Thoracic aorta (tissue), 2 donors: ENCODE measurements at regions not wholly inside any gene's neighbourhood (a gene's known extent, or its start where the extent isn't known, plus 50 kb on each side); places are given as distances from the start of the nearest gene placed in this dataset.

Experiments
- ATAC-seq: fragments of 150-250 bp; one replicate; pipeline ENCODE4 v1.8.0; 2017; ENCODE audit warnings: low read depth; ENCODE audit not compliant: insufficient number of reproducible peaks, low FRiP score
- DNase-seq: peaks from one replicate; pipeline ENCODE4 v3.0.0-alpha.2; 2020; ENCODE audit warnings: low spot score
- H3K27ac ChIP-seq, 2 donors: fragments of 200-600 bp; sonication (generic); 1 replicate in 1 of 2; 2 replicates in 1 of 2; pipeline ENCODE4 v1.5.1; 2016; ENCODE audit warnings: mild to moderate bottlenecking in 2 of 2, moderate library complexity in 2 of 2
- H3K27me3 ChIP-seq: fragments of 200-600 bp; sonication (generic); replicated peaks from 2 replicates; pipeline ENCODE4 v1.6.0; 2016; ENCODE audit warnings: mild to moderate bottlenecking; ENCODE audit not compliant: insufficient read depth
- H3K36me3 ChIP-seq: fragments of 200-600 bp; sonication (generic); one replicate; pipeline ENCODE4 v1.5.1; 2016
- H3K4me1 ChIP-seq, 2 donors: fragments of 200-600 bp; sonication (generic); 1 replicate in 1 of 2; 2 replicates in 1 of 2; pipeline versions ENCODE4 v1.5.1 to v1.6.0; 2016; ENCODE audit warnings: low read depth in 2 of 2, mild to moderate bottlenecking in 1 of 2; ENCODE audit not compliant: control insufficient read depth in 1 of 2
- H3K4me3 ChIP-seq: fragments of 200-600 bp; sonication (generic); 2 replicates; pipeline ENCODE4 v1.5.1; 2016; ENCODE audit warnings: mild to moderate bottlenecking
- H3K9me3 ChIP-seq: fragments of 200-600 bp; sonication (generic); 2 replicates; pipeline ENCODE4 v1.5.1; 2016
- TF ChIP-seq, protein P1 (sequence below): fragments of 200-600 bp; sonication (generic); IDR thresholded peaks from one replicate; pipeline ENCODE4 v1.5.1; 2019; ENCODE audit warnings: antibody characterized with exemption

DNA sequence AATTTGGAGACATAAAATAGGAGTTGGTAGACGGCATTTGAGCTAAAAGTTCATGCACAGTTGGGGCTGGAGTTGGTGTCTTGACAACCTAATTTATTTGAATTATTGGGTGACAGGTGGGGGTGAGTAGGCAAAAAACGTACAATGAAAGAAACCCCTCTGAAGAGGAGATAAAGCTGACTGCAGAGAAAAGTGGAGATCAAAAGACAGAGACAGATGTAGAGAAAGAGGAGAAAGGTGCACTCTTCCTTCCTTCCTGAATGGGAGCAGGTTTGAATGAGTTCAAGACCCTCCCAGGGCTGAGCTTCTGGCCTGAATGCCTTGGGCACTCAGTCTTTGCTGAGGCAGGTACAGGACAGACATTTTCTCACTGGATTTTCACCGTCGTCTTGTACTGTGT lies 284.3 kb downstream of the DHX35 start:
- DNase-seq (no peak), ATAC-seq (no peak)
- H3K36me3 ChIP-seq, result no peaks in the 10 kb centered on the region
- no peak overlapping the region for H3K4me3 ChIP-seq
- H3K4me1 ChIP-seq, result no peaks in the 10 kb centered on the region
- H3K27me3 ChIP-seq, result no peaks in the 10 kb centered on the region
- no peak overlapping the region for H3K27ac ChIP-seq
- TF ChIP-seq, protein P1, sequence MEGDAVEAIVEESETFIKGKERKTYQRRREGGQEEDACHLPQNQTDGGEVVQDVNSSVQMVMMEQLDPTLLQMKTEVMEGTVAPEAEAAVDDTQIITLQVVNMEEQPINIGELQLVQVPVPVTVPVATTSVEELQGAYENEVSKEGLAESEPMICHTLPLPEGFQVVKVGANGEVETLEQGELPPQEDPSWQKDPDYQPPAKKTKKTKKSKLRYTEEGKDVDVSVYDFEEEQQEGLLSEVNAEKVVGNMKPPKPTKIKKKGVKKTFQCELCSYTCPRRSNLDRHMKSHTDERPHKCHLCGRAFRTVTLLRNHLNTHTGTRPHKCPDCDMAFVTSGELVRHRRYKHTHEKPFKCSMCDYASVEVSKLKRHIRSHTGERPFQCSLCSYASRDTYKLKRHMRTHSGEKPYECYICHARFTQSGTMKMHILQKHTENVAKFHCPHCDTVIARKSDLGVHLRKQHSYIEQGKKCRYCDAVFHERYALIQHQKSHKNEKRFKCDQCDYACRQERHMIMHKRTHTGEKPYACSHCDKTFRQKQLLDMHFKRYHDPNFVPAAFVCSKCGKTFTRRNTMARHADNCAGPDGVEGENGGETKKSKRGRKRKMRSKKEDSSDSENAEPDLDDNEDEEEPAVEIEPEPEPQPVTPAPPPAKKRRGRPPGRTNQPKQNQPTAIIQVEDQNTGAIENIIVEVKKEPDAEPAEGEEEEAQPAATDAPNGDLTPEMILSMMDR, result no peak
- H3K9me3 ChIP-seq, result no peaks in the 10 kb centered on the region

GRCh38 chr20:39245685-39246311 lies 283.7 kb downstream of the DHX35 start:
- Histone ChIP-seq H3K27me3 (no peaks in the 10 kb centered on the region), H3K4me3 (no peak overlapping the region), H3K27ac (no peak overlapping the region), H3K36me3 (no peaks in the 10 kb centered on the region), H3K9me3 (no peaks in the 10 kb centered on the region), H3K4me1 (no peaks in the 10 kb centered on the region)
- ATAC-seq (no peak), DNase-seq (no peak)
- TF ChIP-seq, protein P1, result no peak

- Histone ChIP-seq H3K9me3 (no peaks in the 10 kb centered on the region), H3K27ac (no peak overlapping the region), H3K27me3 (no peaks in the 10 kb centered on the region), H3K4me3 (no peak overlapping the region), H3K4me1 (no peaks in the 10 kb centered on the region), H3K36me3 (no peaks in the 10 kb centered on the region)
- ATAC-seq, result no peak
- TF ChIP-seq, protein P1, result no peak
- DNase-seq, result no peak
Observed at GRCh38 chr20:39243962-39244361, 281.8 kb downstream of the DHX35 start.

DNA sequence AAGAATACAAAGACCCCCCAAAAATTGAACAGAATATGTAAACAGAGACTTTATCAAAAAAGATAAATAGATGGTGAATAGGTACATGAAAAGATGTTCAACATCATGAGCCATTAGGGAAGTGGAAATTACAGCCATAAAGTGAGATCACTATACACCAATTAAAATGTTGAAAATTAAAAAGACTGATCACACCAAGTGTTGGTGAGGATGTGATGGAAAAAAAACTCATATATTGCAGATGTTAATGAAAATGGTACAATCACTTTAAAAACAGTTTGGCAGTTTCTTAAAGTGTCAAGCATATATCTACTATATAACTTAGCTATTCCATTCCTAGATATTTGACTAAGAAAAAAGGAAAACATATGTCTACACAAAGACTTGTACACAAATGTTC lies 280.5 kb downstream of the DHX35 start:
- no peaks in the 10 kb centered on the region for H3K27me3 ChIP-seq

GRCh38 chr20:39234520-39235095 lies 272.5 kb downstream of the DHX35 start:
- H3K9me3 ChIP-seq, result no peaks in the 10 kb centered on the region
- ATAC-seq (no peak), DNase-seq (no peak)
- no peaks in the 10 kb centered on the region for H3K4me1 ChIP-seq
- H3K27me3 ChIP-seq, result no peaks in the 10 kb centered on the region
- H3K4me3 ChIP-seq, result no peak overlapping the region
- H3K36me3 ChIP-seq, result no peaks in the 10 kb centered on the region
- H3K27ac ChIP-seq, result no peak overlapping the region
- TF ChIP-seq, protein P1, result no peak

More for the DNA sequence above, 280.5 kb downstream of the DHX35 start:
- Histone ChIP-seq H3K4me3 (no peak overlapping the region), H3K9me3 (no peaks in the 10 kb centered on the region), H3K27ac (no peak overlapping the region), H3K4me1 (no peaks in the 10 kb centered on the region), H3K36me3 (no peaks in the 10 kb centered on the region)
- DNase-seq, result no peak
- TF ChIP-seq, protein P1, result no peak
- ATAC-seq, result no peak
